ENCODE measurements at regions not wholly inside any gene's neighbourhood (a gene's known extent, or its start where the extent isn't known, plus 50 kb on each side); places are given as distances from the start of the nearest gene placed in this dataset.
"Not testable (repeated sequence)": the region's sequence is repeated elsewhere in the genome, so short reads cannot be mapped to it uniquely, and the experiment has no call there.

GRCh38 chr15:31696509-31696908, 333.8 kb upstream of the CHRNA7 start:
- H3K9me3 Mint-ChIP-seq; H3K27ac Mint-ChIP-seq; H3K4me1 Mint-ChIP-seq (ENCODE audit: unreplicated experiment); DNase-seq (ENCODE audit: extremely low spot score, unreplicated experiment); H3K4me3 Mint-ChIP-seq; H3K36me3 Mint-ChIP-seq; H3K27me3 Mint-ChIP-seq: not testable (repeated sequence)

- not testable (repeated sequence) for H3K36me3 Mint-ChIP-seq; H3K4me1 Mint-ChIP-seq (ENCODE audit: unreplicated experiment); H3K4me3 Mint-ChIP-seq; H3K9me3 Mint-ChIP-seq; H3K27me3 Mint-ChIP-seq; H3K27ac Mint-ChIP-seq; DNase-seq (ENCODE audit: extremely low spot score, unreplicated experiment)
These were observed 325.1 kb upstream of the CHRNA7 start for GRCh38 chr15:31705076-31705678.

- H3K4me3 Mint-ChIP-seq; H3K4me1 Mint-ChIP-seq (ENCODE audit: unreplicated experiment); DNase-seq (ENCODE audit: extremely low spot score, unreplicated experiment); H3K36me3 Mint-ChIP-seq; H3K27me3 Mint-ChIP-seq; H3K9me3 Mint-ChIP-seq; H3K27ac Mint-ChIP-seq: not testable (repeated sequence)
These were observed 322.2 kb upstream of the CHRNA7 start for GRCh38 chr15:31707944-31708702.

- not testable (repeated sequence) for H3K9me3 Mint-ChIP-seq; DNase-seq (ENCODE audit: extremely low spot score, unreplicated experiment); H3K27me3 Mint-ChIP-seq; H3K4me3 Mint-ChIP-seq; H3K4me1 Mint-ChIP-seq (ENCODE audit: unreplicated experiment); H3K36me3 Mint-ChIP-seq; H3K27ac Mint-ChIP-seq
These were observed 321.5 kb upstream of the CHRNA7 start for GRCh38 chr15:31708703-31709327.

- H3K27me3 Mint-ChIP-seq, H3K36me3 Mint-ChIP-seq, H3K27ac Mint-ChIP-seq: not testable (repeated sequence)
These were observed 320.8 kb upstream of the CHRNA7 start for GRCh38 chr15:31709479-31709878.

GRCh38 chr15:31710806-31711205, 319.5 kb upstream of the CHRNA7 start:
- not testable (repeated sequence) for DNase-seq (ENCODE audit: extremely low spot score, unreplicated experiment); H3K9me3 Mint-ChIP-seq; H3K27ac Mint-ChIP-seq; H3K4me1 Mint-ChIP-seq (ENCODE audit: unreplicated experiment); H3K27me3 Mint-ChIP-seq; H3K4me3 Mint-ChIP-seq; H3K36me3 Mint-ChIP-seq

More at GRCh38 chr15:31709479-31709878, 320.8 kb upstream of the CHRNA7 start:
- H3K9me3 Mint-ChIP-seq; DNase-seq (ENCODE audit: extremely low spot score, unreplicated experiment); H3K4me1 Mint-ChIP-seq (ENCODE audit: unreplicated experiment); H3K4me3 Mint-ChIP-seq: not testable (repeated sequence)

GRCh38 chr15:31715208-31715607, 315.1 kb upstream of the CHRNA7 start:
- H3K4me3 Mint-ChIP-seq; H3K27ac Mint-ChIP-seq; H3K9me3 Mint-ChIP-seq; DNase-seq (ENCODE audit: extremely low spot score, unreplicated experiment); H3K4me1 Mint-ChIP-seq (ENCODE audit: unreplicated experiment); H3K36me3 Mint-ChIP-seq; H3K27me3 Mint-ChIP-seq: not testable (repeated sequence)

- not testable (repeated sequence) for H3K27ac Mint-ChIP-seq; H3K27me3 Mint-ChIP-seq; H3K4me1 Mint-ChIP-seq (ENCODE audit: unreplicated experiment); DNase-seq (ENCODE audit: extremely low spot score, unreplicated experiment); H3K4me3 Mint-ChIP-seq; H3K9me3 Mint-ChIP-seq; H3K36me3 Mint-ChIP-seq
These were observed 311.7 kb upstream of the CHRNA7 start for GRCh38 chr15:31718625-31719024.

GRCh38 chr15:31719396-31720022, 310.8 kb upstream of the CHRNA7 start:
- DNase-seq (ENCODE audit: extremely low spot score, unreplicated experiment); H3K36me3 Mint-ChIP-seq; H3K4me3 Mint-ChIP-seq; H3K9me3 Mint-ChIP-seq; H3K4me1 Mint-ChIP-seq (ENCODE audit: unreplicated experiment); H3K27ac Mint-ChIP-seq; H3K27me3 Mint-ChIP-seq: not testable (repeated sequence)

GRCh38 chr15:31723019-31723418, 307.3 kb upstream of the CHRNA7 start:
- not testable (repeated sequence) for H3K4me3 Mint-ChIP-seq; H3K36me3 Mint-ChIP-seq; H3K27me3 Mint-ChIP-seq; DNase-seq (ENCODE audit: extremely low spot score, unreplicated experiment); H3K27ac Mint-ChIP-seq; H3K4me1 Mint-ChIP-seq (ENCODE audit: unreplicated experiment); H3K9me3 Mint-ChIP-seq

GRCh38 chr15:31724903-31725302, 305.4 kb upstream of the CHRNA7 start:
- not testable (repeated sequence) for H3K4me3 Mint-ChIP-seq, H3K27ac Mint-ChIP-seq, H3K36me3 Mint-ChIP-seq

GRCh38 chr15:31725619-31726018, 304.7 kb upstream of the CHRNA7 start:
- H3K4me1 Mint-ChIP-seq (ENCODE audit: unreplicated experiment); H3K27ac Mint-ChIP-seq; H3K27me3 Mint-ChIP-seq; H3K9me3 Mint-ChIP-seq; H3K4me3 Mint-ChIP-seq; H3K36me3 Mint-ChIP-seq; DNase-seq (ENCODE audit: extremely low spot score, unreplicated experiment): not testable (repeated sequence)

More at GRCh38 chr15:31724903-31725302, 305.4 kb upstream of the CHRNA7 start:
- not testable (repeated sequence) for H3K27me3 Mint-ChIP-seq; H3K4me1 Mint-ChIP-seq (ENCODE audit: unreplicated experiment); DNase-seq (ENCODE audit: extremely low spot score, unreplicated experiment); H3K9me3 Mint-ChIP-seq

Measured in type B pancreatic cell (in vitro differentiated cells).